Loucy (cell line): ENCODE measurements at regions not wholly inside any gene's neighbourhood (a gene's known extent, or its start where the extent isn't known, plus 50 kb on each side); places are given as distances from the start of the nearest gene placed in this dataset.

Experiments used
- CTCF ChIP-seq: fragments of 200-600 bp; sonication (generic); conservative IDR thresholded peaks from 2 replicates; pipeline ENCODE4 v1.5.1; 2014; ENCODE audit warnings: mild to moderate bottlenecking, antibody characterized with exemption, low read length
- EZH2phosphoT487 ChIP-seq: fragments of 200-600 bp; IDR thresholded peaks from 2 replicates; pipeline ENCODE4 v1.6.1; 2018; ENCODE audit warnings: antibody characterized with exemption, mild to moderate bottlenecking, moderate library complexity, borderline replicate concordance

- TF ChIP-seq CTCF, result no peak
- TF ChIP-seq EZH2phosphoT487, result no peak
These were observed 728.4 kb downstream of the SLITRK1 start for GRCh38 chr13:83153848-83154247.
